Lung (tissue), 11 donors: ENCODE measurements at regions not wholly inside any gene's neighbourhood (a gene's known extent, or its start where the extent isn't known, plus 50 kb on each side); places are given as distances from the start of the nearest gene placed in this dataset.
"Not testable (repeated sequence)": the region's sequence is repeated elsewhere in the genome, so short reads cannot be mapped to it uniquely, and the experiment has no call there.

Experiments used
- ATAC-seq: fragments of 200-7000 bp; cut with Tn5 transposase; one replicate; pipeline ENCODE4 v1.9.1; 2020; ENCODE audit warnings: moderate number of reproducible peaks; ENCODE audit not compliant: insufficient read depth, low FRiP score
- DNase-seq, 3 donors: peaks; one replicate each; pipeline ENCODE4 v3.0.0-alpha.2; 2013 to 2017
- H3K27ac ChIP-seq, 2 donors: one replicate each; pipeline ENCODE4 v1.5.1; 2013; ENCODE audit warnings: mild to moderate bottlenecking in 2 of 2, moderate library complexity in 2 of 2, control low read depth in 1 of 2, inconsistent platforms in 1 of 2, low read depth in 1 of 2, low read length in 1 of 2
- H3K27me3 ChIP-seq, 3 donors: one replicate each; pipeline ENCODE4 v1.5.1; 2013; ENCODE audit warnings: low read length in 2 of 3; ENCODE audit not compliant: control insufficient read depth in 3 of 3, insufficient read depth in 3 of 3
- H3K36me3 ChIP-seq, 4 donors: one replicate each; pipeline ENCODE4 v1.5.1; 2013; ENCODE audit warnings: low read length in 4 of 4, mild to moderate bottlenecking in 1 of 4, moderate library complexity in 1 of 4; ENCODE audit not compliant: control insufficient read depth in 4 of 4, insufficient read depth in 4 of 4
- H3K4me1 ChIP-seq, 5 donors: one replicate each; pipeline ENCODE4 v1.5.1; 2013; ENCODE audit warnings: low read length in 5 of 5, mild to moderate bottlenecking in 2 of 5, moderate library complexity in 1 of 5; ENCODE audit not compliant: control insufficient read depth in 5 of 5, insufficient read depth in 5 of 5
- H3K4me3 ChIP-seq: one replicate; pipeline ENCODE4 v1.5.1; 2013; ENCODE audit warnings: mild to moderate bottlenecking, control low read depth, moderate library complexity
- H3K9ac ChIP-seq, 2 donors: one replicate each; pipeline ENCODE4 v1.5.1; 2013; ENCODE audit warnings: low read length in 2 of 2, control low read depth in 1 of 2; ENCODE audit not compliant: insufficient read depth in 1 of 2
- H3K9me3 ChIP-seq, 4 donors: one replicate each; pipeline ENCODE4 v1.5.1; 2013; ENCODE audit warnings: low read length in 3 of 4, mild to moderate bottlenecking in 1 of 4, moderate library complexity in 1 of 4; ENCODE audit not compliant: control insufficient read depth in 4 of 4, insufficient read depth in 3 of 4
- CTCF ChIP-seq: IDR thresholded peaks from 2 replicates; pipeline ENCODE4 v1.5.1; 2012; ENCODE audit warnings: mild to moderate bottlenecking; ENCODE audit errors: control extremely low read depth, extremely low read depth
- WGBS, 2 donors: extraction: QIAGEN DNeasy Blood & Tissue Kit; methylation state at CpG; one replicate each; pipeline ENCODE4 v1.1.7; 2013; 5-methylcytosine and 5-hydroxymethylcytosine counted together
- donor health status: control.
- donor health status: control.
- donor health status: Bipolar disorder and iron deficiency.
- donor health status: healthy.
- donor health status: DM: yes; HTN: yes; CAD: no.

- no peak for DNase-seq
- ATAC-seq = no peak
- H3K4me3 ChIP-seq = no peak overlapping the region
- no peaks in the 10 kb centered on the region for H3K9me3 ChIP-seq
- H3K27me3 ChIP-seq = no peaks in the 10 kb centered on the region
- no peaks in the 10 kb centered on the region for H3K36me3 ChIP-seq
- no peaks in the 10 kb centered on the region for H3K4me1 ChIP-seq
- H3K9ac ChIP-seq = no peak overlapping the region
- TF ChIP-seq CTCF = no peak
- H3K27ac ChIP-seq = no peak overlapping the region
Measured at GRCh38 chr1:83058327-83058726, 940.6 kb downstream of the TTLL7 start.

- TF ChIP-seq CTCF = no peak
- Histone ChIP-seq H3K4me1 (no peaks in the 10 kb centered on the region), H3K9ac (no peak overlapping the region), H3K9me3 (peaks cover 0 to 6% (median 2%) of the 10 kb centered on the region in 4 donors), H3K27ac (no peak overlapping the region), H3K4me3 (no peak overlapping the region), H3K27me3 (no peaks in the 10 kb centered on the region), H3K36me3 (no peaks in the 10 kb centered on the region)
- no peak for DNase-seq
- ATAC-seq = no peak
- WGBS, 2 donors = 50 to 59% methylated on average over 2 of the region's 2 CpGs
Measured at GRCh38 chr1:83055391-83056170, 943.4 kb downstream of the TTLL7 start.

GRCh38 chr1:83053446-83053845, 945.5 kb downstream of the TTLL7 start:
- DNase-seq (no peak), ATAC-seq (no peak)
- Histone ChIP-seq H3K27ac (no peak overlapping the region), H3K27me3 (no peaks in the 10 kb centered on the region), H3K9me3 (peaks cover 0 to 7% (median 3%) of the 10 kb centered on the region in 4 donors), H3K4me1 (no peaks in the 10 kb centered on the region), H3K9ac (no peak overlapping the region), H3K36me3 (no peaks in the 10 kb centered on the region), H3K4me3 (no peak overlapping the region)
- no peak for TF ChIP-seq CTCF
- 78% methylated on average over 4 of the region's 4 CpGs for WGBS, 2 donors

GRCh38 chr1:83052865-83053264, 946.1 kb downstream of the TTLL7 start:
- peaks cover 0 to 7% (median 3%) of the 10 kb centered on the region in 4 donors for H3K9me3 ChIP-seq
- H3K36me3 ChIP-seq = no peaks in the 10 kb centered on the region
- no peak overlapping the region for H3K4me3 ChIP-seq
- no peak for TF ChIP-seq CTCF
- no peaks in the 10 kb centered on the region for H3K27me3 ChIP-seq
- DNase-seq (no peak), ATAC-seq (no peak)
- H3K27ac ChIP-seq = no peak overlapping the region
- no peaks in the 10 kb centered on the region for H3K4me1 ChIP-seq
- H3K9ac ChIP-seq = no peak overlapping the region

- not testable (repeated sequence) for ATAC-seq, DNase-seq, H3K4me3 ChIP-seq, H3K36me3 ChIP-seq, H3K27ac ChIP-seq, H3K9ac ChIP-seq, H3K27me3 ChIP-seq, H3K9me3 ChIP-seq, H3K4me1 ChIP-seq
- WGBS, 2 donors = 91 to 93% methylated on average over 3 of the region's 3 CpGs
Measured at GRCh38 chr1:83051053-83051452, 947.9 kb downstream of the TTLL7 start.
